Activated CD4-positive, alpha-beta T cell treated with anti-CD3 and anti-CD28 coated beads for 48 hours (primary cell): ENCODE measurements at regions not wholly inside any gene's neighbourhood (a gene's known extent, or its start where the extent isn't known, plus 50 kb on each side); places are given as distances from the start of the nearest gene placed in this dataset.

ENCODE experiments used
- DNase-seq: peaks from one replicate; pipeline ENCODE4 v3.0.0-alpha.2; 2020

DNA sequence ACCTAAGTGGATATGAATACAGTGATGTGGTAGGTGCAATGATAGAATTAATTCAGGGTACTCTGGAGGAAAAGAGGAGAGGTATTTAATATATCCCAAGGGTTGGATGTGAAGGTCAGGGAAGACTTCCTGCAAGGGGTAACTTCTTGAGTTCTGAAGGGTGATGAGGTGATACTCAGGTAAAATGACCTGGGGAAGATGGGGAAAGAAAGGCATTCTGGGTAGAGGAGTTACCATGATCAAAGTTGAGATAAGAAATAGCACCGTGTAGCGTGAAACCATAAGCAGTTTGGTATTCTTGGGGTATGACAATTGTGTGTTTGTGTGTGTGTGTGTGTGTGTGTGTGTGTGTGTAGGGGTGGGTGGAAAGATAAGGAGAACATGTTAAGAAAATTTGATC is 270.4 kb upstream of the LCORL start:
- no peak for DNase-seq

DNA sequence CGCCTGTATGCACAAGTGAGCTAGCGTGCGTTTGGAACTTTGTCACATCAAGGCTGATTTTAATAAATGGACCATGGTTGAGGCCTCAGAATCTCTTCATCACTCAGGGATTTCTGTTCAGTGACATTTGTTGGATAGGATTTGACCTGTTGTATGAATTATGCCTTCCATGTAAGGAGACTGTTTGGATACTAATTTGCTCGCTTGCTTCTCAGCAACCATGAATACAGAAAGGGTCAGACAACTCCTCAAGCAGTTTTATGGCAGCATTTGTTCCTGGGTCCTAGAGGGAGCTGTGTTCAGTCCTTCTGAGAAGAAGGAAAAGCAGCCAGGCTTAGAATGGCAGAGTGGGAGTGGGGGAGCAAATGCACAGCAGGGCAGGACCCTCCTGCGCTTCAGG is 269.7 kb upstream of the LCORL start:
- no peak for DNase-seq

DNA sequence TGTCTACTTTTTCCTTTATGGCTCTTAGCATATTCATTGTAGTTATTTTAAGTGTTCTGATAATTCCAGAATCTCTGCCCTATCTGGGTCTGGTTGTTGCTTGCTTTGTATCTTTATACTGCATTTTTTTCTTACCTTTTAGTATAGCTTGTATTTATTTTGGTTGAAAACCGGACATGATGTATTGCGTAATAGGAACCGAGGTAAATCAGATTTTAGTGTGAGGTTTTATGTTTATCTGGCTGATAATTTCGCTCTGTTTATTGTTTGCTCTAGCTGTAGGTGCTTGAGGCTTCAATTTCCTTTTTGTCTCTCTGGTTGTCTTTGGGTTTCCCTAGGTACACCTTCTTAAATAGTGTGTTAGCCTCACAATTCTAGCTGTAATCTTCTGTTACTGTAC is 263.8 kb upstream of the LCORL start:
- no peak for DNase-seq

DNA sequence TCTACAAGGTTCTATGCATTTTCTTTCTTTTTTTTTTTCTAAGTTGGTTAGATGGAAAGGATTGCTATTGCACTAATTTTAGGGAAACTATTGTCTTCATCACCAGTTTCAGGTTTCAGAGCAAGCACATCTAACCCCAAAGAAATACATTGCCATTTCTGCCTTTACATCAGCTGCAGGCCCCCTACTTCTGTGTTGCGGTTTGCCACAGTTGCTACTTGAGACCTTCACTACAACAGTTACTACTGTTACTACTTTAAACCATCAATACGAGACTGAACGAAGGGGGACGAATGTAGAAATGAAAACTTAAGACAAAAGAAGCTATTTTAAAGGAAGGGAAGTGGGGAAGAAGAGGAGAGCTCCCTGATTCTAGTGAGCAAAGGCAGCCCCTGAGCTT is 256.7 kb upstream of the LCORL start:
- DNase-seq, result no peak

DNA sequence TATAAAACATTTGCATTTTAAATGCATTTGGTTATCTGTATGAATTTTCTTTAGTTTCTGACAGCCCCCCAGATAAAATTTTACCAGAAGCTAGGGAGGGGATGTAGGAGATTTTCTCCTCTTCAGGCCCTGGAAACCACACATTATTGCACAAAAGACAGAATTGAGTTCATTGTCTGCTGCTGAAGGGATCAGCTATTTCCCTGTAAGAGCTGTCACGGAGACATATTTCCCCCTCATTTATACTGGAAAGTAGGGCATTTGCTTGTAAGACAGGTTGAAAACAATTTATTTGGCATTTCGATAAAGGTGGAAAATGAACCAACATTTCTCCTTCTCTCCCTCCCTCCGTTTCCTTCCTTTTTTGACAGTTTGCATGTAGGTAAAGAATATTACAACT is 241.3 kb upstream of the LCORL start:
- DNase-seq, result no peak

DNA sequence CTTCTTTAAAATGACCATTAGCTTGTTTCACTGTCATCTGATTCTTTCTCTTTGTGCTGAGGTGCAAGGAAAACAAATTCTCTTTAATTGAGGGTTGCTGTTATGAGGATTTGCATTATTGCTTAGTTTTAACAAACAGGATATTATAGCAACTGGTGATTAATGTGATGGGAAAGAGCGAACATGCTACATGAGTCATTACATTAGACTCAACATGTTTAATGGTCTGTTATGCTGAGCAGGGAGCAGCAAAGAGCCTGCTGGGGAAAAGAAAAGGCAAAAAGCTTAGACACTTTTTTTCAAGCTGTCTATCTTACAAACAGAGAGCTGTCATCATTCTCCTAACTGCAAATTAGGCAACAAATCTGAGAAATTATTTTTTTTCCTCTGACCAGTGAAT is 230.5 kb upstream of the LCORL start:
- no peak for DNase-seq

DNA sequence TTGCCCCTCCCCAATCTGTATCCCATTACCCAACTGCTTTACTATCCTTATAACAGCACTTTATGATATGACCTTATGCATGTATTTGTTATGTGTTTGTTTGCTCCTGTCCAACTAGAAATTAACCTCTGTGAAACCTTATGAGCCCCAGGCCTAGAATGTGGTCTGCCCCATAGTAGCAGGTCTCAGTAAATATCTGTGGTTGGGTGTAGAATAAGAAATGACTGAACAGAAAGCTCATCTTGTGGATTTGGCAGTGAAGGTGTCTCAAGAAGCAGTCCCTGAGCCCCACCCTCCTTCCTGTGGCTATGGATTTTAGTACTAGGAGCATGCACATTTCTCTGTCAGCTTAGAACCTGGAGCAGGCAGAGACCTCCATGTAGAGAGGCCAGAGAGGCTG is 229.0 kb upstream of the LCORL start:
- no peak for DNase-seq

DNA sequence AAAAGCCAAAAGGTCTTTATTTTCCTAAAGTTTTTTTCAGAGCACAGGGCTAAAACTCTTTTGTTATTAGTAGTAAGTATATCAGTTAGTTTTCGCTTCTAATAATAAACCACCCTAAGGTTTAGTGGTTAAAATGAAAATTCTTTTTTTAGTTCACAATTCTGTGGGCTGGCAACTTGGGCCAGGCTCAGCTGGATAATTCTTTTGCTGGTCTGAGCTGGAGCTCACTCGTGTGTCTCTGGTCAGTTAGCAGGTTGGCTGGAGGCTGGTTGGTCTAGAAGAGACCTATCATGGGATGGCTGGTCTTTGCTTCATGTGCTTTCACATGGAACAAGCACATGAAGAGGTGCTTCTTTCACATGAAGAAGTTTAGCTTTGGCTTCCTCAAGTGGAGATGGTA is 227.1 kb upstream of the LCORL start:
- no peak for DNase-seq

DNA sequence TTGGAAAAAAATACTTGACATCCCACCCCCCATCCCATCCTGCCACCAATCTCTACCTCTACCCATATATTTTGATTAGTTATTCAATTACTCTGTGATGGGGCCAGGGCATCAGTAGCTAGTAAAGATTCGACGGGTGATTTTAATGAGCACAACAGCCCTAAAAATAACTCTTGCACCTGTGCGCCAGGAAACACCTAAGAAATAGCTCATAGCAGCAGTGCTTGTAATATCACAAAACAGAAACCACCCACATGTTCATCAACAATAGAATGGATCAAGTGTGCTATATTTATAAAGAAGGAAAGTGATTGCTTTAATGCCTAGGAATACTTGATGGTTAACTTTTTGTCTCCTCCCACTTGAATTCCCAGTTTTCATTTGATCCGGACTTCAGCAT is 225.6 kb upstream of the LCORL start:
- no peak for DNase-seq

DNA sequence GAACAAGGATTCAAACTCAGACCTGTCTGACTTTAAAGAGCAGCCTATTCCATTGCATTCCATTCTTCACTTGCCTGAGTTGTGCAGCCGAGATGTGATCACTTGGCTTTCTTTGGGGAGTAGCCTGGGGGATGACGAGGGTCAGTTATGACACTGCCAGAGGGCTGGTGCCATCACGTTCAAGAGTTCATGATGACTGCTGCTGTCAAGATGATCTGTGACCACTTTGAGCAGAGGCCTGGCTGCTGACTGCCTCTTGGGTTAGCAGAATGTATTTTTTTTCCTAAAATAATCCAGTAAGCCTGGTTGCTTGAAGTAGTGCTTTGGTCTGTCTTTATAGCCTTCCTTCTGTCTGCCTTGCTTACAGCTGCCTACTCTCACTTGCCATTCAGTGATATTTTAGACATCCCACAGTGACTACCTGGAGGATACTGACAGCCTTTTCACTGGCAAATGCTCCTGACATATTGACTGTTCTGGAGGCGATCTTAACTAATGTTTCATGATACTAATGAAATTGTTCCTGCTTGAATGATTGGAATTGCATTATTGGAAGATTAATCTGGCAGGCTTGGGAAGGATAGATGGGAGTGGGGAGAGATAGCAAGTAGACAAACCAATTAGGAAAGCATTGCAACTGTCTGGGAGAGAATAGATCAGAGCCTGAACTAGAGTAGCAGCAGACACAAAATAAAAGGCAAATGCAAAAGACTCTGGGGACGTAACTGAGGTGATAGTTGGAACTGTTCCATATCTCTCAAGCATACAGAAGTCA is 221.6 kb upstream of the LCORL start:
- DNase-seq, result no peak

DNA sequence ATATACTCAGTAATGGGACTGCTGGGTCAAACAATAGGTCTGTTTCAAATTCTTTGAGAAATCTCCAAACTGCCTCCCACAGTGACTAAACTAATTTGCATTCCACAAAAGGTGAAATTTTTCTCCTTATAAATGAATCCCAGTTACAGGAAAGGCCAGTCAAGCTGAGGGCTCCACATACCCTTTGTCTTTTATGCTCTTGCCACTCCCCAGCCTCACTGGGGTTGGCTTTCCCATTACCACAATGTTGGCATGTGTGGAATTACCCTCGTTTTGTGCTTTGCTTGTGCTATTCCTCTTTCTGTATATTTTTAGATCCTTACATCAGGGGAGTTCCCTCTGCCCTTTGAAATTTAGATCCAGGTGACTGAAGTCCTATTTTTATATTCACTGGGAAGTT is 220.2 kb upstream of the LCORL start:
- DNase-seq, result no peak

DNA sequence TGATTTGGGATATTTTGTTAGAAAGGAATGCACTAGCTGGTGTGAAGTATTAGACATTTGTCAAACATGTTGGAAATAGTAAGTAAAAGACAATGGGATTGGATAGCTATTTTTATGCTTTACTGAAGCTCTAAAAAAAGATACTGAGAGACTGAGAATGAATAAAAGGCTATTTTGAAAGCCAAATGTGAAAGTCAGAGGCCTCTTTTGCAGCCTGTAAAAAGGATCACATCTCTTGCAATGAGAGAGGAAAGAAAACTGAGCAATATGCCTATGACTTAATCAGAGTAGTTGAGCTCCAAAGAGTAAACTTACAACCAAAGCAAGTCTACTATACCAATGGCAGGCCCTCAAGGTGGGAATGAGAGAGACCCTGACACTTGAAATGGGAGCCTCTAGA is 212.6 kb upstream of the LCORL start:
- no peak for DNase-seq

DNA sequence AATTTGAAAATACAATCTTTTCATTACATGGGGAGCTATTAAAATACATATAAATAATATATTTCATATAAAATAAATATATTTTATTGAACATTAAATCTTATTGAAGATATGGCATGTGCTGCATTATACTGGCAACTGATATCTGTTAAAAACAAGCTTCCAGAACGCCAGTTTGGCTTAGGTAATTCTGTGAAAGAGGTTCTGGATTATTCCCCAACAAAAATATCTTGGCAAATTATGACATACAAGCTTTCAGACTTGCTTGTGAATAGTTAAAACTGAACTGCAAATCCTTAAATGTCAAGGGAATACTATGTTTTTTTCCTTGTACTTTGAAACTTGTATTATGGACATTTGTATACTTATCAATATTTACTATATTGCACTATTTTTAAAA is 210.2 kb upstream of the LCORL start:
- DNase-seq, result no peak

DNA sequence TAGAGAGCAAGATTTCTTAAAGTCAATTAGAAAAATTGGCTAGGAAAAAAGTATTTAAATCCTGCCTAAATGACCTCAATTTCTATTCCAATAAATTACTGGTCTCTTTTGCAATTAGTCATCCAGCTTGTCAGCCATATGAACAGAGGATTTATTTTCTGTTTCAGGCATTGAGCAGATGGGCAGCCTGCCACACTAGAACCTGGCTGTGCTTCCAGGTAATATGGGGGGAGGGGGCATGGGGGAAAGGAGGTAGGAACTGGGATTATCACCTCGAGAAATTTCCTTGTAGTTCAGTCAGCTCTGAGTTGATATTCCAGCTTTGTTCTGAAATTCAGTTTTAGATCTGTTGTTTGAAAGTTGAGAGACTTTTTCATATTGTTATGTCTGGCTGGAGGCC is 206.3 kb upstream of the LCORL start:
- no peak for DNase-seq

DNA sequence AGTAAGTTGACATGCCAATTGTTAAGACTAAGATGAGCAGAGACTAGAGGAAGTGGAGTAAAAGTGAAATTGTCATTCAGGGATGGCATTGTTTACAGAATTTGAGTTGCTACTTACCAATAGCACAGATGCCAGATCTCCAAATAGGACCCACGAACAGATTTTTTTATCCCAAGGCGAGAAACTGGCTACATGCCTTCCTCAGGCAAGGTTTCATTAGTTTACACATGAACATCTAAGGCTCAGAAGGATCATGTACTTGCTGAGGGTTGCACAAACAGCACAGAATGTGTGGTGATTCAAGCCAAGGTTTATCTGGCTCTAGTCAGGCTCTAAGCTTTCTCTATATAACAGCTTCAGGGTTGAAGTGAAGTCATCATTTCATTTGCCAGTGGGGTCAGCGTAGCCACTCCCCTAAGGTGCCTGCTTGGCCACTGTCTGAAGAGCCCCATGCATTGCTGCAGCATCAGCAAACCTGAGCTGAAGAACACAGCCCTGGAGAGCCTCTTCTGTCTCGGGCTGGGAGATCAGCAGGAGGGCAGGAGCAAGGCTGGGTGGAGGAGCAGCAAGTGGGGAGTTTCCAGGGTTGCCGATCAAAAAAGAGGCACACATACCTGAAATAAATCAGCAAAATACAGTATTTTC is 193.0 kb upstream of the LCORL start:
- DNase-seq, result no peak

DNA sequence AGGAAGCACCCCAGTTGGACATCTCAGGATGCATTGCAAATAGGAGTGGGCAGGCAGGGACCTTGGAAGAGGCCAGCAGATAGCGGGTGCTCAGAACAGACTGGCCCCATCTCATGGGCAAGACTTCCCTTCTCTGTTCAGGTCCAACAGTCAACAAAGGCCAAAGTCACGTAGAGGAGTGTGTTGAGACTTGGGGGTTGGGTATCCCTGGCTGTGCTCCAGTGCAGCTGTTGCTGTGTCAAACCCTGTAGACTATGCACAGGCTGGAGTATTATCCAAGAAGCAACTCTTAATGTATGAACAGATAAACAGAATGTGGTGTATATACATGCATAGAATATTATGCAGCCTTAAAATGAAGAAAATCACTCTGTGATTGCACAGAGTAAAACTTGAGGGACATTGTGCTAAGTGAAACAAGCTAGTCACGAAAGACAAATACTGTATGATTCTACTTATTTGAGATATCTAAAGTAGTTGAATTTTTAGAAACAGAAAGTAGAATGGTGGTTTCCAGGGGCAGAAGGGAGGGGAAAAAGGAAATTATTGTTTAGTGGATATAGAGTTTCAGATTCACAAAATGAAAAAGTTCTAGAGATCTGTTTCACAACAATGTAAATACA is 192.1 kb upstream of the LCORL start:
- no peak for DNase-seq

DNA sequence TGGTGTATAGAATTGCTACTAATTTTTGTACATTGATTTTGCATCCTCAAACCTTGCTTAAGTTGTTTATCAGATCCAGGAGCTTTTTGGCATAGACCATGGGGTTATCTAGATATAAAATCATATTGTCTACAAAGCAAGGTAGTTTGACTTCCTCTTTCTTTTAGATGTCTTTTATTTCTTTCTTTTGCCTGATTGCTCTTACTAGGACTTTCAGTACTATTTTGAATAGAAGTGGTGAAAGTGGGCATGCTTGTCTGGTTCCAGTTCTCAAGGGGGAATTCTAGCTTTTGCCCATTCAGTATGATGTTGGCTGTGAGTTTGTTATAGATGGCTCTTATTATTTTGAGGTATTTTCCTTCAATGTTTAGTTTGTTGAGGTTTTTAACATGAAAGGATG is 187.9 kb upstream of the LCORL start:
- no peak for DNase-seq

DNA sequence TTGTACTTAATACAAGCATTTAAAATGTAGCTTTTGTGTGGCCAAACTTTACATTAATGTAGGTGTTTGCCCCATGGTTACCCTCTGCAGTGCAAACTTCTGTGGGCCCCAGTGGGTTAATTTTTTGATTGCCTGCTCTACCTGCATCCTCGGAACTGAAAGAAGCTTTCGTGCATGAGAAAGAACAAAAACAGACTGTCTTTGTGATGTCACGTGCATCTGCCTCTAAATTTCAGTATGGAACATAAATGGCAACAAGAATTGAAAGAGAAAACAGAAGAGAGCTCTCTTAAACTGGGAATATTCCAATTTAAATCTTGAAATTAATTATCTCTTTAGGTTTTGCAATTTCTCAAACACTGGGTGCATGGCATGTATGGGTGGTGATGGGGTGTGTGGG is 182.4 kb upstream of the LCORL start:
- no peak for DNase-seq

DNA sequence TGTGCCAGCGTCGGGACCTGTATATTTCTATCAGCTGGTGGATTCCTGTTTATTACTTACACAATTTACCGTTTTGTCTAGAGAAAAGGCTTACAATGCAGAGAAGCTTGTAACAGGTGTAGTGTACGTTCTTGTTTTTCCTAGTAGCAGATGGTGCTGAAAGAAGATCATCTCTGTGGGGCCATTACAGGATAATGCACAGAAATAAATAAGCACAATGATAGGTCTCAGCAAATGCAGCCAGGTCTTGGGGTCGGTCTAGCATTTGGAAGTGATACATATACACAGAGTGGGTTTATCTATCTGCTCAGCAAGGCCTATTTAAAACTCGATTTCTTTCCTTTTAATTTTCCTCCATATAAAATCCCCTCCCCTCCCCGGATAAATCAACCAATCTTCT is 180.9 kb upstream of the LCORL start:
- no peak for DNase-seq

DNA sequence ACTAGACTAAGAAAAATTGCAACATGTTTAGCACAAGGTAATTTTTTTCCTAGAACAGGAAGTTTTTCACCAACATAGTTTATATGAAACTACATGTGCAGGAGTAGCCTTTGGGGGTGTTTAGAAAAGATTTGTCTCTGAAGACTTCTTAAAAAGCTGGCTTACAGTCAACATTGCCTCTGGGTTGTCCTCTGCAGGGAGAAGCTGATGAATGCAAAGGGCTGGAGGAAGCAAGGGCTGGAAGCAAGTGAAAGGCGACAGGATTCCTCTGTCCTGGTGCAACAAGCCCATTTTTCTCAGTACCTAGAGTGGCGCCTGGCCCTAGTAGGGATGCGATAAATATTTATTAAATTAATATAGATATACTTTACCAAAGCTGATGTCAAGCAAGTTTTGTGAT is 180.3 kb upstream of the LCORL start:
- DNase-seq, result no peak

DNA sequence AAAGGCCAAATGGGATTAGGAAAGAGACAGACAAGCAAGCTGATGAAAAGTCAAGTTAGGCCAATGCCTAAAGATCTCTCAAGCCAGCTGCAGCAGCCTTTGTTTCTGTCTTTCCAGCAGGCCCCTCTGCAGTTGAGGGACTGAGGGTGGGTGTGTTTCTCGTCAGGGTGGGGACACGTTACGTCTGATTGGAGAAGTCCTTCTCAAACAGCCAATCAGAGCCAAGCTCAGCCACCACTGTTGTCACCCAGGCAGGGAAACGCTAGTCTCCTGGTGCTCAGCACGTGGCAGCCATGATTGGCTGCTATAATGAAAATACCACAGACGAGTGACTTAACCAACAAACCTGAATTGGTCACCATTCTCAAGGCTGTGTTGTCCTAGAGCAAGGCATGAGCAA is 177.1 kb upstream of the LCORL start:
- DNase-seq, result no peak

DNA sequence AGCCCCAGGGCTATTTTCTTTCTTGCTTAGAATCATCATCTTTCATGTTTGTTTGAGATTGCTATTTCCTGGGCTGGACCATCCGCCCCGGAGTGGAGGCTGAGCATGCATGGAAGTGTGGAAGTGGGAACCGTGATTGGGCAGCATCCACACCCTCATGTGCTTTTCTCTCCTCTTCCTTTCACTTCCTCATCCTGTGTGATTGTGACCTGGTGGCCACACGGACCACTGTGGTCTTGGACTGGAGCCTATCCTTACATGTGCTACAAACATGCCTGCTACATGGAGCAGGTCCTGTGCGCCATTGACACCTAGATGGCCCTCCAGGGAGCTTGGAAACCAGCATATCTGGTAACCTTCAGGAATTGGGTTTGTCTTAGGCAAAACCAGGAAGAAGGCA is 175.9 kb upstream of the LCORL start:
- DNase-seq, result no peak

DNA sequence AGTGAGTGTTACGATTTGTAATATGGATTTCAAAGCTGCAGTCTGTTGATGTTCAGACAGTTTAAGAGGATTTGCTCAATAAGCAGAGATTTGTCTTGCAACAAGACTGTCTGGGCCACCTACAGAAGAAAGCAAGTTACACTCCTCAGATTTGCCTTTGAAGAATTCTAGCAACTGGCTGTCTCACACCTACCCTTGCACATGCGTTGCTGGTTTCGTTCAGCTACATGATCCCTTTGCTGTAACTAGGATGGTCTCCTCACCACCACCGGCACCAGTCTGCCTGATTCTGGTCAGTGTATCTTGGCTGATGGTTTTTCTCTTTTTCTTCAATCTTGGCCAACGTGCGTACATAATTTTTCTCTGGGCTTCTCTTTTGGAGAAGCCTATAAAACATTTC is 172.7 kb upstream of the LCORL start:
- DNase-seq, result no peak

DNA sequence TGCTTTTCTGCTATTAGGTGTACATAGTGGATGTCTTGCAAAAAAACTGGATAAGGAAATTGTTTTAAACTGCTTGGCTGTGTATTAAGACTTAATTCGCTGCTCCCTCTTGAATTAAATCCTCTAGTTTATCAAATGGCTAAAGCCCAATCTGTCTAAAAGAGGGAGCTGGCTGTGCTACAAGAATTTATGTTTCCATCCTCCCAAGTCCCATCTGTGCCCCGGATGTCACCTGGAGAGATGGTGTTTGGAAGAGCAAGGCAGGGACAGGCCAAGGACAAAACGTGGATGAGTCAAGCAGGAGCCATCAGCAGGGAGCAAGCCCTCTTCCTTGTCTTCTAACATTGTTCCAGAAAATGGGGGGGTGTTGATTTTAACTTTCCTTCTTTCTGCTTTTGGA is 171.3 kb upstream of the LCORL start:
- DNase-seq, result no peak

DNA sequence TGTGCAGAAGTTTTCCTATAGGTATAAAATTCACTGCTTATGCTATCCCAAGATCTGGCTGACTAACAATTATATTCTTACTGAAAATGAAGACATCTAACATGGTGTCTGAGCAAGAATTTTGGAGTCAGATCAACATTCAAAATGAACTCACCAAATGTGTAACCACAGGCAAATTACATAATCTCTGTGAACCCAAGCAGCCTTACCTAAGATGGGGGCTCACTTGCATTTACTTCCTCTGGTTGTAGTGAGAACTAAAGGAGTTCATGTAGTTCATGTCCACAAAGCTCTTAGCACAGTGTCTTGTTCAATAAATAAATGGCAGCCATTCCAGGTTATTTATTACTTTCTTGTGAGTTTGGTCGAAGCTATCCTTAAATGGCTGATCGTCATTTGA is 163.9 kb upstream of the LCORL start:
- no peak for DNase-seq
